Spleen (tissue), 11 donors: ENCODE measurements at regions not wholly inside any gene's neighbourhood (a gene's known extent, or its start where the extent isn't known, plus 50 kb on each side); places are given as distances from the start of the nearest gene placed in this dataset.

ENCODE experiments used
- DNase-seq: peaks from one replicate; pipeline ENCODE4 v3.0.0-alpha.2; 2020
- H3K27ac ChIP-seq, 8 donors: fragments of 200-600 bp; sonication (generic) in 7 of 8; 1 replicate in 4 of 8; 2 replicates in 4 of 8; pipeline versions ENCODE4 v1.5.0 to v1.8.0; 2016 to 2021; ENCODE audit warnings: inconsistent platforms in 4 of 8, mild to moderate bottlenecking in 4 of 8, moderate library complexity in 1 of 8
- H3K27me3 ChIP-seq, 7 donors: fragments of 200-600 bp; sonication (generic) in 6 of 7; replicated peaks in 1 of 7; 1 replicate in 4 of 7; 2 replicates in 3 of 7; pipeline versions ENCODE4 v1.5.0 to v1.8.0; 2016 to 2021; ENCODE audit warnings: inconsistent platforms in 3 of 7, mild to moderate bottlenecking in 1 of 7
- H3K36me3 ChIP-seq, 6 donors: fragments of 200-600 bp; sonication (generic) in 5 of 6; 1 replicate in 4 of 6; 2 replicates in 2 of 6; pipeline versions ENCODE4 v1.5.0 to v1.8.0; 2016 to 2021; ENCODE audit warnings: inconsistent platforms in 2 of 6
- H3K4me1 ChIP-seq, 6 donors: fragments of 200-600 bp; sonication (generic) in 5 of 6; 1 replicate in 3 of 6; 2 replicates in 3 of 6; pipeline versions ENCODE4 v1.5.0 to v1.8.0; 2016 to 2021; ENCODE audit warnings: inconsistent platforms in 3 of 6
- H3K4me3 ChIP-seq, 8 donors: fragments of 200-600 bp; sonication (generic) in 7 of 8; 1 replicate in 4 of 8; 2 replicates in 4 of 8; pipeline versions ENCODE4 v1.5.0 to v1.8.0; 2016 to 2021; ENCODE audit warnings: inconsistent platforms in 4 of 8, mild to moderate bottlenecking in 4 of 8, moderate library complexity in 2 of 8
- H3K9me3 ChIP-seq, 8 donors: fragments of 200-600 bp; sonication (generic) in 7 of 8; 1 replicate in 4 of 8; 2 replicates in 4 of 8; pipeline versions ENCODE4 v1.5.0 to v1.8.0; 2016 to 2021; ENCODE audit warnings: inconsistent platforms in 4 of 8
- POLR2A ChIP-seq, 3 donors: fragments of 450-650 bp; IDR thresholded peaks; one replicate each; pipeline ENCODE4 v1.5.1; 2017; ENCODE audit warnings: antibody characterized with exemption in 3 of 3, mild to moderate bottlenecking in 1 of 3
- POLR2AphosphoS5 ChIP-seq, 3 donors: sonication (generic); formaldehyde crosslinking; IDR thresholded peaks; one replicate each; pipeline ENCODE4 v1.5.1; 2017; ENCODE audit warnings: antibody characterized with exemption in 3 of 3
- WGBS, 5 donors: extraction: QIAGEN DNeasy Blood & Tissue Kit in 3 of 5; methylation state at CpG; one replicate each; pipeline versions ENCODE4 v1.1.5 to v1.1.7; 2013 to 2018; 5-methylcytosine and 5-hydroxymethylcytosine counted together
- intact Hi-C: fragments of 100-400 bp; cut with DNase I; formaldehyde crosslinking; loops from one replicate; pipeline ENCODE4 v1.15.0; 2023; ENCODE audit warnings: low total_unique reads
- TF ChIP-seq, protein P1 (sequence below), 11 experiments: fragments of 200-600 bp in 7 of 11; fragments of 450-650 bp in 4 of 11; sonication (generic) in 4 of 11; IDR thresholded peaks in 8 of 11; conservative IDR thresholded peaks in 3 of 11; 1 replicate in 7 of 11; 2 replicates in 4 of 11; pipeline versions ENCODE4 v1.4.0 to v1.8.0; 2016 to 2021; ENCODE audit warnings: antibody characterized with exemption in 11 of 11, inconsistent platforms in 4 of 11, mild to moderate bottlenecking in 1 of 11
- donor health status: healthy with polysubstance abuse.
- donor health status: DM: no; HTN: no; CAD: no; lungs with moderate emphysema.
- donor health status: DM: no; HTN: no; CAD: no.
- donor health status: Bipolar disorder and iron deficiency.
- donor health status: healthy.
- donor health status: DM: no; HTN: no; CAD: no.
- donor health status: DM: yes; HTN: yes; CAD: no.

DNA sequence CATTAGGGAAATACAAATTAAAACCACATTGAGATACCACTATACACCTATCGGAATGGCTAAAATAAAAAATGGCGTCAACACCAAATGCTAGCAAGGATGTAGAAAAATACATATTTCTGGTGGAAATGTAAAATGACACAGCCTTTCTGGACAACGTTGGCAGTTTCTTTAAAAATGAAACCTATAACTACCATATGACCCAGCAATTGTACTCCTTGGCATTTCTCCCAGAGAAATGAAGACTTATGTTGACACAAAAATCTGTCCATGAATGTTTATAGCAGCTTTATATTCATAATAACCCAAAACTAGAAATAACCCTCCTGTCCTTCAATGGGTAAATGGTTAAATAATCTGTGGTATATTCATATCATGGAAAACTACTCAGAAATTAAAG, 188.7 kb upstream of the RAD23B start:
- intact Hi-C loops: no loop called here
- Histone ChIP-seq H3K27me3 (no peaks in the 10 kb centered on the region), H3K4me1 (no peaks in the 10 kb centered on the region), H3K36me3 (no peaks in the 10 kb centered on the region), H3K27ac (no peak overlapping the region), H3K9me3 (peaks cover 0 to 6% (median 0%) of the 10 kb centered on the region in 8 donors), H3K4me3 (no peak overlapping the region)
- no peak for DNase-seq
- WGBS, 5 donors: 79 to 93% (median 88%) methylated on average over 3 of the region's 3 CpGs
- TF ChIP-seq, protein P1, sequence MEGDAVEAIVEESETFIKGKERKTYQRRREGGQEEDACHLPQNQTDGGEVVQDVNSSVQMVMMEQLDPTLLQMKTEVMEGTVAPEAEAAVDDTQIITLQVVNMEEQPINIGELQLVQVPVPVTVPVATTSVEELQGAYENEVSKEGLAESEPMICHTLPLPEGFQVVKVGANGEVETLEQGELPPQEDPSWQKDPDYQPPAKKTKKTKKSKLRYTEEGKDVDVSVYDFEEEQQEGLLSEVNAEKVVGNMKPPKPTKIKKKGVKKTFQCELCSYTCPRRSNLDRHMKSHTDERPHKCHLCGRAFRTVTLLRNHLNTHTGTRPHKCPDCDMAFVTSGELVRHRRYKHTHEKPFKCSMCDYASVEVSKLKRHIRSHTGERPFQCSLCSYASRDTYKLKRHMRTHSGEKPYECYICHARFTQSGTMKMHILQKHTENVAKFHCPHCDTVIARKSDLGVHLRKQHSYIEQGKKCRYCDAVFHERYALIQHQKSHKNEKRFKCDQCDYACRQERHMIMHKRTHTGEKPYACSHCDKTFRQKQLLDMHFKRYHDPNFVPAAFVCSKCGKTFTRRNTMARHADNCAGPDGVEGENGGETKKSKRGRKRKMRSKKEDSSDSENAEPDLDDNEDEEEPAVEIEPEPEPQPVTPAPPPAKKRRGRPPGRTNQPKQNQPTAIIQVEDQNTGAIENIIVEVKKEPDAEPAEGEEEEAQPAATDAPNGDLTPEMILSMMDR (IDR thresholded peaks at IDR 0.05 in 8 of 11, conservative IDR thresholded peaks at IDR 0.05 in 3 of 11): no peak
- TF ChIP-seq POLR2AphosphoS5 (IDR thresholded peaks at IDR 0.05) (no peak), POLR2A (IDR thresholded peaks at IDR 0.05) (no peak)

DNA sequence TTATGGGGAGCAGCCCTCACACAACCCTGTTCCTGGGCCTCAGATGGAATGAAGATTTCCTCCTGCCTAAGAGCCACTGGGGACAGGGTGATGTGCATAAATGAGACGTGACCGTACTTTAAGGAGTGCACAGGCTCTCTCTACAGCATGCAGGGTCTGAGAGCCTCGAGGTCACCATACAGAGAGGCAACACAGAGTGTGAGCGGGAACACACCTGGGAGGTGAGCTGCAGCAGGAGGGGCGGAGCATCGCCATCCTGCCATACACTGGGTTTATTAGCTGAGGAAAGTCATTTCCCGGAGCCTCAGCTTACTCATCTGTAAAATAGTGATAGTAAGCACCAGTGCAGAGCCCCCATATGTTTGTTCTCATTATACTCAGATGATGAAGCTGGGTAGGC, 182.5 kb upstream of the RAD23B start:
- Histone ChIP-seq H3K27ac (no peak overlapping the region), H3K4me1 (no peaks in the 10 kb centered on the region), H3K27me3 (no peaks in the 10 kb centered on the region), H3K36me3 (no peaks in the 10 kb centered on the region), H3K9me3 (no peaks in the 10 kb centered on the region), H3K4me3 (no peak overlapping the region)
- DNase-seq: no peak
- 65 to 95% (median 88%) methylated on average over 7 of the region's 7 CpGs for WGBS, 5 donors
- TF ChIP-seq POLR2A (IDR thresholded peaks at IDR 0.05) (no peak), POLR2AphosphoS5 (IDR thresholded peaks at IDR 0.05) (no peak)
- TF ChIP-seq, protein P1 (IDR thresholded peaks at IDR 0.05 in 8 of 11, conservative IDR thresholded peaks at IDR 0.05 in 3 of 11): no peak
- intact Hi-C loops: no loop called here

DNA sequence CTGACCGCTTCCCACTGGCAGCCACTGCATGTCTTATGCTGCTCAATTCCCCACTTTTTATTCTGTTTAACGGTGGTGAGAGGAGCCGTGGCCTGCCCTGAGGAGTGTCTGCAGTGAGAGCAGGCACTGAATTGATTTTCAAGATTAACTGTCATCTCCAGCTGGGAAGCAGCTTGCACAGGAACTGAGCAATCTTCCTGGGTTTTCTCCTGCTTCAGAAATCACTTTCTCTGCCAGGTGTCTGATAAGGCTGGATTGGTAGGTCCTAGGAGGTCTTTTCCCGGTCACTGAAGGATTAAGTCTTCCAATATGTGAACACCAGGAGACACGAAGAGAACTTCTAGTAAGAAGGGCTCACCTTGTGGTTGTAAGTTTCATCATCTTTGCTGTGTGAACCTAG, 181.1 kb upstream of the RAD23B start:
- H3K9me3 ChIP-seq: no peaks in the 10 kb centered on the region
- no peaks in the 10 kb centered on the region for H3K27me3 ChIP-seq
- intact Hi-C loops: no loop called here
- H3K4me3 ChIP-seq: no peak overlapping the region
- WGBS, 5 donors: 80 to 87% (median 84%) methylated on average over 5 of the region's 5 CpGs
- TF ChIP-seq POLR2AphosphoS5 (IDR thresholded peaks at IDR 0.05): no peak
- TF ChIP-seq, protein P1 (IDR thresholded peaks at IDR 0.05 in 8 of 11, conservative IDR thresholded peaks at IDR 0.05 in 3 of 11): no peak
- no peak overlapping the region for H3K27ac ChIP-seq
- DNase-seq: no peak
- H3K4me1 ChIP-seq: no peaks in the 10 kb centered on the region
- H3K36me3 ChIP-seq: no peaks in the 10 kb centered on the region

DNA sequence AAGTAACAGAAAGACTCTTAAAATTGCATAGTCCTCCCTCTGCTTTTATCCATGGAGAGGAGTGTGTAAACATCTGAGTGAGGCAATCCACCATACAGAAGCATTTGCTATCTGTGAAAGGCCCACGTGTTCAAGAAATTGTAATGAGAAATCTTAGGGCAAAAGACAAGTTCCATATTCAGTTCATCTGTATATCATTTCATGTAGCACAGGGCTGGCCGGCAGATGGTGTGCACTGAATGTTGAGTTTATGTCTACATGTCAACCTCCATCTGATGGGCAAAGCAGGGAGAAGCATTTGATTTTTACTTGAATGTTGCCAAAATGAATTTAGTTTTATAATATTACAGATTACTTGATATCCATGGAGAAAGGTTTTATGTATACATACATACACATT, 179.5 kb upstream of the RAD23B start:
- WGBS, 5 donors: 81 to 92% (median 91%) methylated on average over 2 of the region's 2 CpGs
- TF ChIP-seq, protein P1 (IDR thresholded peaks at IDR 0.05 in 8 of 11, conservative IDR thresholded peaks at IDR 0.05 in 3 of 11): no peak
- TF ChIP-seq POLR2AphosphoS5 (IDR thresholded peaks at IDR 0.05) (no peak), POLR2A (IDR thresholded peaks at IDR 0.05) (no peak)
- DNase-seq: no peak
- H3K27me3 ChIP-seq: no peaks in the 10 kb centered on the region
- H3K27ac ChIP-seq: no peak overlapping the region
- intact Hi-C loops: no loop called here
- H3K36me3 ChIP-seq: no peaks in the 10 kb centered on the region
- no peaks in the 10 kb centered on the region for H3K4me1 ChIP-seq
- H3K4me3 ChIP-seq: no peak overlapping the region
- no peaks in the 10 kb centered on the region for H3K9me3 ChIP-seq
